Activated CD4-positive, alpha-beta T cell treated with anti-CD3 and anti-CD28 coated beads, Interleukin-2, amount 10 ng/mL, durations not matched to agents 24 days and 14 days (primary cell): ENCODE measurements at regions not wholly inside any gene's neighbourhood (a gene's known extent, or its start where the extent isn't known, plus 50 kb on each side); places are given as distances from the start of the nearest gene placed in this dataset.

ENCODE experiments used
- DNase-seq: peaks from one replicate; pipeline ENCODE4 v3.0.0; 2022
- H3K27ac Mint-ChIP-seq: one replicate; pipeline ENCODE4 v1.8.0; 2022; ENCODE audit warnings: mild to moderate bottlenecking, mixed read lengths
- H3K27me3 Mint-ChIP-seq: one replicate; pipeline ENCODE4 v1.8.0; 2022; ENCODE audit warnings: mixed read lengths
- H3K36me3 Mint-ChIP-seq: one replicate; pipeline ENCODE4 v1.8.0; 2022; ENCODE audit warnings: low read depth, mild to moderate bottlenecking, mixed read lengths
- H3K4me1 Mint-ChIP-seq: one replicate; pipeline ENCODE4 v1.8.0; 2021; ENCODE audit warnings: mixed read lengths
- H3K4me3 Mint-ChIP-seq: one replicate; pipeline ENCODE4 v1.8.0; 2022; ENCODE audit warnings: mild to moderate bottlenecking, moderate library complexity, mixed read lengths
- H3K9me3 Mint-ChIP-seq: one replicate; pipeline ENCODE4 v1.8.0; 2021; ENCODE audit warnings: mixed read lengths
- intact Hi-C: fragments of 100-400 bp; cut with micrococcal nuclease; formaldehyde crosslinking; loops from one replicate; pipeline ENCODE4 v1.15.1; 2023

- Mint-ChIP-seq H3K27ac (no peak overlapping the region), H3K4me1 (no peaks in the 10 kb centered on the region), H3K9me3 (no peaks in the 10 kb centered on the region), H3K27me3 (no peaks in the 10 kb centered on the region), H3K36me3 (no peaks in the 10 kb centered on the region), H3K4me3 (no peak overlapping the region)
- intact Hi-C loops = no loop called here
- DNase-seq = no peak
Measured at GRCh38 chr4:181350615-181351415, 892.4 kb upstream of the TENM3 start.

DNA sequence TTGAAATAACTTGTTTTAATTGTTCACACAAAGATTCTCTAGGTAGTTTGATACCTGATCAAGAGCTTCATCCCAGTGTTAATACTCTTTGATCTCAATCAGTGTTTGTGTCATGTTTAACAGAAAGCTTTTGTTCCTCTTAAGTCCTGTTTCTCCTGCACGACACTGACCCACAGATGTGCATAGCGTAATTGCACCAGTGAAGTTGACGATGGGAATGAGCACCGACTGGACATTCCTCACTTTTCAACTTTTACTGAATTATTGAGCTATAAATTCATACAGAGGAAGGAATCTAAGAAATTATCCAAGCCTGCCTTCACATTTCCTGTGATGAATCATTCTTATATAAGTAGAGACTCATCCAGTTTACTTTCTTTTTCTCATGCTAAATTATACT is 878.7 kb upstream of the TENM3 start:
- H3K36me3 Mint-ChIP-seq = no peaks in the 10 kb centered on the region
- no peak overlapping the region for H3K4me3 Mint-ChIP-seq
- no peaks in the 10 kb centered on the region for H3K27me3 Mint-ChIP-seq
- no peaks in the 10 kb centered on the region for H3K4me1 Mint-ChIP-seq
- no peaks in the 10 kb centered on the region for H3K9me3 Mint-ChIP-seq
- DNase-seq = no peak
- H3K27ac Mint-ChIP-seq = no peak overlapping the region
- intact Hi-C loops = no loop called here

GRCh38 chr4:181365671-181366070 is 877.5 kb upstream of the TENM3 start:
- DNase-seq = no peak
- H3K4me3 Mint-ChIP-seq = no peak overlapping the region
- intact Hi-C loops = no loop called here
- no peak overlapping the region for H3K27ac Mint-ChIP-seq
- H3K4me1 Mint-ChIP-seq = no peaks in the 10 kb centered on the region
- no peaks in the 10 kb centered on the region for H3K27me3 Mint-ChIP-seq
- no peaks in the 10 kb centered on the region for H3K9me3 Mint-ChIP-seq
- no peaks in the 10 kb centered on the region for H3K36me3 Mint-ChIP-seq

- H3K4me3 Mint-ChIP-seq = no peak overlapping the region
Measured at GRCh38 chr4:181372014-181372413, 871.2 kb upstream of the TENM3 start.

DNA sequence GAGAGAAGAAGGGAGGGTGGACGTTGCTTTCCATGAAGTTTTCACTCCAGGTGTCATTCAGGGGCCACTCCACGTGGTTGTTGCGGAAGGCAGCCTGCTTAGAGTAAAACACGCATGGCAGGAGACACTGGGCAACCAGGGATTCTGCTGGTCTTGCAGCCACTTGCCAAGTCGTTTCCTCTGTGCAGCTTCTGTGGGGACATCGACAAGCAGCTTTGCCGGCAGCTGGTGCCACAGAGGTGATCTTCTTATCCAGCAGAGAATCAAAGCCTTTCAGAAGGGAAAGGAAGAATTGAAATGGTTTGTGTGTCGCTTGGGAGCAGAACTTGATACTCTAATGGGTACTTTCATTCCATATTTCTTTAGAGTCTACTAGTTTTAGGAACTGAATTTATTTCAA is 867.1 kb upstream of the TENM3 start:
- intact Hi-C loops = no loop called here
- no peak for DNase-seq
- H3K36me3 Mint-ChIP-seq = no peaks in the 10 kb centered on the region
- H3K27ac Mint-ChIP-seq = no peak overlapping the region
- H3K4me3 Mint-ChIP-seq = no peak overlapping the region
- no peaks in the 10 kb centered on the region for H3K9me3 Mint-ChIP-seq
- H3K4me1 Mint-ChIP-seq = no peaks in the 10 kb centered on the region
- H3K27me3 Mint-ChIP-seq = no peaks in the 10 kb centered on the region

More at GRCh38 chr4:181372014-181372413, 871.2 kb upstream of the TENM3 start:
- Mint-ChIP-seq H3K27ac (no peak overlapping the region), H3K27me3 (no peaks in the 10 kb centered on the region), H3K36me3 (no peaks in the 10 kb centered on the region), H3K4me1 (no peaks in the 10 kb centered on the region), H3K9me3 (no peaks in the 10 kb centered on the region)
- intact Hi-C loops = no loop called here
- DNase-seq = no peak

DNA sequence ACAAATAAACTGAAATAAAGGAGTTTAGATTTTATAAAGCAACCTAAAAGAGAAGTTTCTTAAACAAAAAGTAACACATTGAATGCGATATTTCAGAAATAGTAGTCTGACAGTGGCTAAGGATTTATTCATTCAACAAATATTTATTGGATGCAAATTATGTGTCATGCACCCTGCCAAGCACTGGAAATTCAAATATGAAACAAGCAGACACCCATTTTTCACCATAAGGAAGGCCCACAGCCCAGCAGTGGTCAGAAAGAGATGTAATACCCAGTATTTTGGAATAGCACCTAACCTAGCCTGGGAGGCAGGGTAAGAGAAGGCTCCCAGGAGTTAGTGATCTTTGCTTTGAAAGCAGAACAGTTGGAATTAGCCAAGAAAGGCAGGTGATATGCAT is 855.1 kb upstream of the TENM3 start:
- Mint-ChIP-seq H3K4me1 (no peaks in the 10 kb centered on the region), H3K36me3 (no peaks in the 10 kb centered on the region), H3K4me3 (no peak overlapping the region), H3K27me3 (no peaks in the 10 kb centered on the region), H3K27ac (no peak overlapping the region), H3K9me3 (no peaks in the 10 kb centered on the region)
- intact Hi-C loops = no loop called here
- DNase-seq = no peak

DNA sequence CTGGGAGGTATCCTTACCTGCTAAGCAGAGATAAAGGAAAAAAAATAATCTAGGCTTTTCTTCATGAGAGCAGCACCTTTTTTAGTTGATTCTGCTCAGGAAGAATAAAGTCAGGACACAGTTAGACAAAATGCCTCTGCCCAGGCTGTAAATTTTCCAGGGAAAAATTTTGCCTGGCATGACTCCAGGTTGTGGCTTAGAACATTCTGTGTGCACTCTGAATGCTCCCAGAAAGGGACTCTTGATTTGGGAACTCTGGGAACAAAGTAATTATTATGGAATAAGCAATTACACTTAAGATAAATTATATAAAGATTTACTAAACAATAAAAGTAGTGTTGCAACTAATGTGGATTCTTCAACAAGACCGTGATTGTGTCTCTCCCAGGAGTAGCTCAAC is 826.2 kb upstream of the TENM3 start:
- Mint-ChIP-seq H3K4me3 (no peak overlapping the region), H3K27ac (no peak overlapping the region), H3K9me3 (no peaks in the 10 kb centered on the region), H3K27me3 (no peaks in the 10 kb centered on the region), H3K36me3 (no peaks in the 10 kb centered on the region), H3K4me1 (no peaks in the 10 kb centered on the region)
- intact Hi-C loops = no loop called here
- no peak for DNase-seq

DNA sequence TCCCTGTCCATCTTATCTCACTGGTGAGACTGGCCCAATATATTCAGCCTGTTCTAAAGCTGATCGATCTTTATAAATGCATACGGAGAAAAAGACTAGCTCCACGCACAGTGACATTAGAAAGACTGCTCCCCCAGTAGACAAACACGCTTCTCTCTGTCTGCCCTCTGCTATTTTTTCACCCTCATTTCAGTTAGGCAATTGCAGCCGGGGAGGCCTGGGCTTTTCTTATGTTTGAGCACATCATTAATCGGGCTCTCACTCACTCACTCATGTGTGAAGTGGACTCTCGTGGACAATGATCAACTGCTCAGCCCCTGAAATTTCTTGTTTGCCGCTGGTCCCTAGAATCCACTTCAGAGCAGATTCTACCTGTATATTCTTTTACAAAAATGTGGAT is 824.7 kb upstream of the TENM3 start:
- no peak overlapping the region for H3K4me3 Mint-ChIP-seq

DNA sequence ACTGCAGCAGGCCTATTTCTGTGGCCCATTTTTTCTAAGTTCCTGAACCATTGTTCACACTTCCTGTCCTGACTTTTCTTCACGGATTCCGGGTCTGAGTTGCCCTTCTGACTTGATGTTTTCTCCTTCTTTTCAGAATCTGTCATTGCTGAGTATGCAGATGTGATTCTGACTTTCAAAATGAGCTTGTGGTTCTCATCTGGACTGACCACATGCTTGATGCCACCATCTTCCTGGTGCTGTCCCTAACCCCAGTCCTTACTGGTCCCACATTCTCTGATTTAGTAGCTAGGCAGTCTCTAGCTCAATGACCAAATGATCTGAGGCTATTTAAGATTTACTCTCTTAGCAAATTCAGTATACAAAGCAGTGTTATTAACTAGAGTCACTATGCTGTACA is 822.3 kb upstream of the TENM3 start:
- intact Hi-C loops = no loop called here
- Mint-ChIP-seq H3K4me3 (no peak overlapping the region), H3K9me3 (no peaks in the 10 kb centered on the region), H3K27ac (no peak overlapping the region), H3K27me3 (no peaks in the 10 kb centered on the region), H3K4me1 (no peaks in the 10 kb centered on the region), H3K36me3 (no peaks in the 10 kb centered on the region)
- peak; percentile 21 for DNase-seq

More for the DNA sequence above, 824.7 kb upstream of the TENM3 start:
- intact Hi-C loops = no loop called here
- H3K36me3 Mint-ChIP-seq = no peaks in the 10 kb centered on the region
- no peak overlapping the region for H3K27ac Mint-ChIP-seq
- H3K4me1 Mint-ChIP-seq = no peaks in the 10 kb centered on the region
- no peaks in the 10 kb centered on the region for H3K9me3 Mint-ChIP-seq
- peak; percentile 29 for DNase-seq
- H3K27me3 Mint-ChIP-seq = no peaks in the 10 kb centered on the region

GRCh38 chr4:181424362-181425016 is 818.7 kb upstream of the TENM3 start:
- Mint-ChIP-seq H3K4me1 (no peaks in the 10 kb centered on the region), H3K27ac (no peak overlapping the region), H3K36me3 (no peaks in the 10 kb centered on the region), H3K9me3 (no peaks in the 10 kb centered on the region), H3K27me3 (no peaks in the 10 kb centered on the region), H3K4me3 (no peak overlapping the region)
- DNase-seq = no peak
- intact Hi-C loops = no loop called here

GRCh38 chr4:181427076-181427475 is 816.1 kb upstream of the TENM3 start:
- no peak overlapping the region for H3K4me3 Mint-ChIP-seq
- H3K36me3 Mint-ChIP-seq = no peaks in the 10 kb centered on the region
- no peak for DNase-seq
- intact Hi-C loops = no loop called here
- H3K27me3 Mint-ChIP-seq = no peaks in the 10 kb centered on the region
- H3K27ac Mint-ChIP-seq = no peak overlapping the region
- no peaks in the 10 kb centered on the region for H3K4me1 Mint-ChIP-seq
- H3K9me3 Mint-ChIP-seq = no peaks in the 10 kb centered on the region

GRCh38 chr4:181431006-181431405 is 812.2 kb upstream of the TENM3 start:
- no peak overlapping the region for H3K27ac Mint-ChIP-seq
- no peak overlapping the region for H3K4me3 Mint-ChIP-seq
- intact Hi-C loops = no loop called here
- no peaks in the 10 kb centered on the region for H3K27me3 Mint-ChIP-seq
- no peaks in the 10 kb centered on the region for H3K36me3 Mint-ChIP-seq
- no peak for DNase-seq
- H3K9me3 Mint-ChIP-seq = no peaks in the 10 kb centered on the region
- no peaks in the 10 kb centered on the region for H3K4me1 Mint-ChIP-seq

DNA sequence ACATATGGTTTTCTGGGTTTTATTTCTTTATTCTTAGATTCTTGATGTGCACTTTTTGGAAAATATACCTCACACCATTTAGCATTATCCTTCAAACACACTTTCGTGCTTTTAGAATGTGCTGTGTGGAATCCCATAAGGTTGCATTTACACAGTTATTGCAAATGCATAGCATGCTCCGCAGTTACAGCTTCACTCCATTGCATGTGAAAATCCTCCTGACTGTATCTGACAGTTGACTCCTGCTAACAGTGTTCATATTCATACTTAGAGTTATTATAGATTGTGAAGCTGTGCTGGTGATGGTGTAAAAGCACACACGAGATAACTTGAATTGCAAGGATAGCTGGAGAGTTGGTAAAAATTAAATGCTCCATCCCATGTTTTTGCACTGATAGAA is 811.5 kb upstream of the TENM3 start:
- H3K36me3 Mint-ChIP-seq = no peaks in the 10 kb centered on the region
- H3K4me1 Mint-ChIP-seq = no peaks in the 10 kb centered on the region
- intact Hi-C loops = no loop called here
- no peak for DNase-seq
- no peak overlapping the region for H3K27ac Mint-ChIP-seq
- H3K9me3 Mint-ChIP-seq = no peaks in the 10 kb centered on the region
- no peaks in the 10 kb centered on the region for H3K27me3 Mint-ChIP-seq
- no peak overlapping the region for H3K4me3 Mint-ChIP-seq

DNA sequence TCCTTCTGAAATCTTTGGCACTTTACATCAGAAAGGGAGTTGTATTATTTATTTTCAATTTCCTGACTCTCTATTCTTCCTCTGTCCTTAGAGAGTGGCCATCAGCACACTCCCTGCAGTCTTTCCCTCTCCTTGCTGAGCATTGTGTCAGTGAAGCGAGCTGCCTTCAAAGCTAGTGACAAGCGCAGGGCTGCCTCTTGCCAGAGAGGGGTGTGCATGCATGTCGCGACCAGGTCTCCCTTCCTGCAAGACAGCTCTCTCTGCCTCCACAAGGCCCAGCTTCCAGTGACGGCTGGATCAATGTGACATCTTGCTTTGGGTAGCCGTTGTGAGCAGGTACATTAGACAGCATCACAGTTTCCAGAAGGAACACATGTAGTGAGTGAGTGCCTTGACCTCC is 810.9 kb upstream of the TENM3 start:
- no peak overlapping the region for H3K4me3 Mint-ChIP-seq
- DNase-seq = no peak
- no peaks in the 10 kb centered on the region for H3K27me3 Mint-ChIP-seq
- no peak overlapping the region for H3K27ac Mint-ChIP-seq
- intact Hi-C loops = no loop called here
- no peaks in the 10 kb centered on the region for H3K4me1 Mint-ChIP-seq
- no peaks in the 10 kb centered on the region for H3K9me3 Mint-ChIP-seq
- H3K36me3 Mint-ChIP-seq = no peaks in the 10 kb centered on the region

DNA sequence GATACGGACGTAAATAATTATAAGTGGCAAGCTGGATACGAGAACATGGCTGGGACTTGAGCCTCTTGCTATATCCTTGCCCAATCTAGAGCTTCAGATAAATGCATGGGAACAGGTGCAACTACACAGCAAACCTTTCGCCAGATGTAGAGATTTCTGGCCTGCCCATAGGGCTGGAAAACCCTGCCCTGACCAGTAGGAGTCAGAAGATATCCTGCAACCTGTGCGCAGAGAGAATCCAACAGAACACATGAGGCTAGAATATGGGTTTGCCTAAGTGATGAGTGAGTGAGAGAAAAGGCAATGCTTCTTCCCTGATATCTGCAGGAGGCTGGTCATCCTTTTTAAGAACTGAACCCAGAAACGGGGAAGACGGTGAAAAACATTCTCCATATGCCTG is 805.3 kb upstream of the TENM3 start:
- no peaks in the 10 kb centered on the region for H3K27me3 Mint-ChIP-seq
- intact Hi-C loops = no loop called here
- H3K36me3 Mint-ChIP-seq = no peaks in the 10 kb centered on the region
- H3K9me3 Mint-ChIP-seq = no peaks in the 10 kb centered on the region
- no peaks in the 10 kb centered on the region for H3K4me1 Mint-ChIP-seq
- H3K27ac Mint-ChIP-seq = no peak overlapping the region
- no peak overlapping the region for H3K4me3 Mint-ChIP-seq
- DNase-seq = no peak
